H9 (cell line): ENCODE measurements at regions not wholly inside any gene's neighbourhood (a gene's known extent, or its start where the extent isn't known, plus 50 kb on each side); places are given as distances from the start of the nearest gene placed in this dataset.

Experiments
- DNase-seq: peaks from one replicate; pipeline ENCODE4 v3.0.0-alpha.2; 2017
- H2AFZ ChIP-seq: one replicate; pipeline ENCODE4 v1.6.1; 2013; ENCODE audit warnings: mild to moderate bottlenecking, low read length, control low read depth, moderate library complexity
- H2AK5ac ChIP-seq: 2 replicates; pipeline ENCODE4 v1.6.1; 2013; ENCODE audit warnings: low read length, control low read depth, mixed read lengths; ENCODE audit not compliant: insufficient read length
- H2BK120ac ChIP-seq: one replicate; pipeline ENCODE4 v1.6.1; 2013; ENCODE audit warnings: low read depth, mild to moderate bottlenecking, low read length, control low read depth, inconsistent platforms; ENCODE audit not compliant: poor library complexity, severe bottlenecking
- H2BK12ac ChIP-seq: 2 replicates; pipeline ENCODE4 v1.6.1; 2013; ENCODE audit warnings: low read length, control low read depth, mixed read lengths, low read depth; ENCODE audit not compliant: insufficient read length
- H2BK15ac ChIP-seq: 2 replicates; pipeline ENCODE4 v1.6.1; 2013; ENCODE audit warnings: low read depth, low read length, control low read depth
- H2BK20ac ChIP-seq: one replicate; pipeline ENCODE4 v1.6.1; 2013; ENCODE audit warnings: low read depth, mild to moderate bottlenecking, low read length, control low read depth, inconsistent platforms; ENCODE audit not compliant: poor library complexity, severe bottlenecking
- H2BK5ac ChIP-seq: 2 replicates; pipeline ENCODE4 v1.6.1; 2013; ENCODE audit warnings: low read length, control low read depth, mixed read lengths; ENCODE audit not compliant: insufficient read length
- H3K14ac ChIP-seq: 2 replicates; pipeline ENCODE4 v1.6.1; 2013; ENCODE audit warnings: low read length, control low read depth; ENCODE audit not compliant: insufficient read depth
- H3K18ac ChIP-seq: 2 replicates; pipeline ENCODE4 v1.6.1; 2013; ENCODE audit warnings: low read depth, mild to moderate bottlenecking, mixed read lengths, low read length, control low read depth; ENCODE audit not compliant: insufficient read length
- H3K23ac ChIP-seq: 2 replicates; pipeline ENCODE4 v1.6.1; 2013; ENCODE audit warnings: low read length, control low read depth, mixed read lengths, low read depth; ENCODE audit not compliant: insufficient read length
- H3K23me2 ChIP-seq: 2 replicates; pipeline ENCODE4 v1.6.1; 2013; ENCODE audit warnings: low read depth, mild to moderate bottlenecking, mixed read lengths, low read length, control low read depth; ENCODE audit not compliant: insufficient read length, poor library complexity, severe bottlenecking
- H3K27ac ChIP-seq: 2 replicates; pipeline ENCODE4 v1.5.1; 2013; ENCODE audit warnings: low read length, control low read depth, mixed read lengths, low read depth; ENCODE audit not compliant: insufficient read length
- H3K27me3 ChIP-seq: 2 replicates; pipeline ENCODE4 v1.6.1; 2013; ENCODE audit warnings: low read length, control low read depth, inconsistent platforms; ENCODE audit not compliant: insufficient read depth
- H3K4ac ChIP-seq: 2 replicates; pipeline ENCODE4 v1.6.1; 2013; ENCODE audit warnings: low read depth, mild to moderate bottlenecking, control low read depth, inconsistent platforms, low read length, moderate library complexity
- H3K4me1 ChIP-seq: 2 replicates; pipeline ENCODE4 v1.6.1; 2013; ENCODE audit warnings: low read length, control low read depth, inconsistent platforms; ENCODE audit not compliant: insufficient read depth
- H3K4me2 ChIP-seq: 2 replicates; pipeline ENCODE4 v1.6.1; 2013; ENCODE audit warnings: low read length, control low read depth, mixed read lengths; ENCODE audit not compliant: insufficient read length, insufficient read depth
- H3K56ac ChIP-seq: 2 replicates; pipeline ENCODE4 v1.6.1; 2013; ENCODE audit warnings: low read depth, mild to moderate bottlenecking, mixed read lengths, low read length, control low read depth; ENCODE audit not compliant: insufficient read length
- H3K79me1 ChIP-seq: 2 replicates; pipeline ENCODE4 v1.6.1; 2013; ENCODE audit warnings: low read depth, mild to moderate bottlenecking, moderate library complexity, low read length, control low read depth, inconsistent platforms; ENCODE audit not compliant: insufficient read depth, poor library complexity, severe bottlenecking
- H3K79me2 ChIP-seq: 2 replicates; pipeline ENCODE4 v1.6.1; 2013; ENCODE audit warnings: low read length, control low read depth, inconsistent platforms; ENCODE audit not compliant: insufficient read depth
- H3K9ac ChIP-seq: 2 replicates; pipeline ENCODE4 v1.6.1; 2013; ENCODE audit warnings: low read length, control low read depth, mixed read lengths; ENCODE audit not compliant: insufficient read length; ENCODE audit errors: extremely low read depth
- H3K9me3 ChIP-seq: one replicate; pipeline ENCODE4 v1.6.1; 2013; ENCODE audit warnings: low read depth, low read length, inconsistent platforms; ENCODE audit not compliant: control insufficient read depth
- H3T11ph ChIP-seq: one replicate; pipeline ENCODE4 v1.6.1; 2013; ENCODE audit warnings: mild to moderate bottlenecking, low read length, control low read depth, inconsistent platforms
- H4K20me1 ChIP-seq: one replicate; pipeline ENCODE4 v1.6.1; 2013; ENCODE audit not compliant: control insufficient read depth, insufficient read length, insufficient read depth
- H4K5ac ChIP-seq: 2 replicates; pipeline ENCODE4 v1.6.1; 2013; ENCODE audit warnings: low read depth, mild to moderate bottlenecking, mixed read lengths, low read length, control low read depth; ENCODE audit not compliant: insufficient read length
- H4K8ac ChIP-seq: replicated peaks from 2 replicates; pipeline ENCODE4 v1.6.1; 2013; ENCODE audit warnings: low read length, control low read depth, mixed read lengths, low read depth; ENCODE audit not compliant: insufficient read length
- H4K91ac ChIP-seq: 2 replicates; pipeline ENCODE4 v1.6.1; 2013; ENCODE audit warnings: low read depth, mild to moderate bottlenecking, moderate library complexity, mixed read lengths, low read length, control low read depth; ENCODE audit not compliant: insufficient read length
- H3K27ac Mint-ChIP-seq, 3 experiments: 2 replicates in 2 of 3; 3 replicates in 1 of 3; pipeline ENCODE4 v1.8.0; 2020 to 2021; ENCODE audit warnings: mixed read lengths in 3 of 3, mild to moderate bottlenecking in 1 of 3, moderate library complexity in 1 of 3
- H3K27me3 Mint-ChIP-seq: 2 replicates; pipeline ENCODE4 v1.8.0; 2021; ENCODE audit warnings: low read depth, mild to moderate bottlenecking, moderate library complexity, mixed read lengths
- H3K36me3 Mint-ChIP-seq, 3 experiments: 2 replicates in 2 of 3; 3 replicates in 1 of 3; pipeline ENCODE4 v1.8.0; 2020 to 2021; ENCODE audit warnings: low read depth in 3 of 3, mixed read lengths in 3 of 3; ENCODE audit not compliant: insufficient read depth in 1 of 3
- H3K4me1 Mint-ChIP-seq, 2 experiments: 2 replicates each; pipeline ENCODE4 v1.8.0; 2020; ENCODE audit warnings: mixed read lengths in 2 of 2
- H3K4me3 Mint-ChIP-seq, 2 experiments: 2 replicates in 1 of 2; 3 replicates in 1 of 2; pipeline ENCODE4 v1.8.0; 2020 to 2021; ENCODE audit warnings: mild to moderate bottlenecking in 2 of 2, mixed read lengths in 2 of 2, moderate library complexity in 1 of 2
- H3K9me3 Mint-ChIP-seq, 2 experiments: 2 replicates in 1 of 2; 3 replicates in 1 of 2; pipeline ENCODE4 v1.8.0; 2020; ENCODE audit warnings: mild to moderate bottlenecking in 2 of 2, mixed read lengths in 2 of 2, moderate library complexity in 1 of 2
- CTCF ChIP-seq: fragments of 200-600 bp; sonication (generic); conservative IDR thresholded peaks from 3 replicates; pipeline ENCODE4 v1.8.0; 2021; ENCODE audit warnings: antibody characterized with exemption, mild to moderate bottlenecking
- WGBS: extraction: QIAGEN DNeasy Blood & Tissue Kit; methylation state at CpG from one replicate; pipeline ENCODE4 v1.1.7; 2013; ENCODE audit warnings: missing lambda C conversion rate, low lambda C conversion rate, mixed read lengths; ENCODE audit not compliant: insufficient read length; ENCODE audit errors: extremely low coverage; 5-methylcytosine and 5-hydroxymethylcytosine counted together

DNA sequence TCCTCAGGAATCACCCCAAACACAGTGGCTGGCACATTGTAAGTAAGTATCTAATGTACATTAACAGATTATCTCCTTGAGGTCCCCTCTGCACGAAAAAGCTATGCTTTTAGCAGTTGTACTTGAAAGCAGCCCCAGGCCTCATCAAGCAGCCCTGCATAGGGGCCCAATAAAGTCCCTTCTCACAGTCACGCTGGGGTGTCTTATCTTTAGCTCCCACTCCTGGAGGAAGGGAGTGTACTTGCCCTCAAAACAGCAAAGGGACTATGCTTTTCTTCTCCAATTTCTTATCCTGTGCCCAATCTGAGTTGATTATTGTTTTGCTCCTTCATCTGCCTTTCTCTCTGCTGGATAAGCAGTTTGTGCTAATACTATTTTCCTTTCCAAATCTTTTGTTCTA lies 168.8 kb upstream of the PLXNA2 start:
- no peak overlapping the region for H2AFZ ChIP-seq
- WGBS: no CpG with 5 or more reads among the region's 2 CpGs
- H3K4ac ChIP-seq: no peak overlapping the region
- no peak overlapping the region for H4K91ac ChIP-seq
- H3K56ac ChIP-seq: no peak overlapping the region
- no peaks in the 10 kb centered on the region for H3K36me3 Mint-ChIP-seq
- no peaks in the 10 kb centered on the region for H3K79me1 ChIP-seq
- no peaks in the 10 kb centered on the region for H3K9me3 Mint-ChIP-seq
- H2BK12ac ChIP-seq: no peak overlapping the region
- no peak overlapping the region for H2BK15ac ChIP-seq
- no peaks in the 10 kb centered on the region for H3K79me2 ChIP-seq
- DNase-seq: no peak
- no peaks in the 10 kb centered on the region for H4K20me1 ChIP-seq
- no peak overlapping the region for H3K4me2 ChIP-seq
- H3K27ac Mint-ChIP-seq: no peak overlapping the region
- H3K4me1 Mint-ChIP-seq: no peaks in the 10 kb centered on the region
- H2BK5ac ChIP-seq: no peak overlapping the region
- H4K8ac ChIP-seq: no peak overlapping the region
- no peak overlapping the region for H2BK20ac ChIP-seq
- no peak overlapping the region for H3K14ac ChIP-seq
- no peaks in the 10 kb centered on the region for H3K23me2 ChIP-seq
- no peaks in the 10 kb centered on the region for H3K27me3 Mint-ChIP-seq
- H3K27ac ChIP-seq: no peak overlapping the region
- no peak overlapping the region for H3K4me3 Mint-ChIP-seq
- no peak overlapping the region for H3K9ac ChIP-seq
- no peaks in the 10 kb centered on the region for H3K4me1 ChIP-seq
- H3K18ac ChIP-seq: no peak overlapping the region
- no peak overlapping the region for H2AK5ac ChIP-seq
- H3K27me3 ChIP-seq: no peaks in the 10 kb centered on the region
- no peaks in the 10 kb centered on the region for H3K9me3 ChIP-seq
- no peak overlapping the region for H3T11ph ChIP-seq
- H2BK120ac ChIP-seq: no peak overlapping the region
- H4K5ac ChIP-seq: no peak overlapping the region
- no peak for TF ChIP-seq CTCF
- H3K23ac ChIP-seq: no peak overlapping the region
